ENCODE measurements at regions not wholly inside any gene's neighbourhood (a gene's known extent, or its start where the extent isn't known, plus 50 kb on each side); places are given as distances from the start of the nearest gene placed in this dataset.

DNA sequence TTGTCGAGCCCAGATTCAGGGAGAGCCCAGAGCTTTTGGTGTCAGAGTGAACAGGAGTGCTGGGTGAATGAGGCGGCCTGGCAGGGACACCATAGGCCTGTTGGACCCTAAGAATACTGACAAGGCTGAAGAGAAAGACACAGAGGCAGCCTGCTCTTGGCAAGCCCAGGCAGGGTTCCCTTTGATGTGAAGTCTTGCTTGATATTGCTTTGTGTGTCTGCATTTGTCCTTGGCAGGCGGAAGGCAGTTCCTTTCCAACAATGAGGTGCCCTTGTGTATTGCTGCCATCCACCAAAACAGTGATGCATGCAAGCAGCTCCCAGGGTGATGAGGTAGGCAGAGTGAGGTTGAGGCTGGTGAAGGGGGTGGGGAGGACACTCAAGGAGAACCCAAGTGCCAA lies 152.7 kb upstream of the TSC22D2 start:
- Histone ChIP-seq H3K18ac (ENCODE audit: low read length) (no peak overlapping the region), H3K79me1 (ENCODE audit: low read length) (no peaks in the 10 kb centered on the region), H2BK15ac (replicated peaks; ENCODE audit: low read depth) (no peak overlapping the region), H2AK5ac (ENCODE audit: low read length) (no peak overlapping the region), H3K27ac (ENCODE audit: low read depth, low read length) (no peak overlapping the region), H2BK120ac (ENCODE audit: low read depth, low read length) (no peak overlapping the region), H3K23ac (ENCODE audit: low read length) (no peak overlapping the region), H3K27me3 (ENCODE audit: insufficient read depth, low read length, poor library complexity) (no peaks in the 10 kb centered on the region), H3K56ac (ENCODE audit: low read length) (no peak overlapping the region), H3K4me3 (ENCODE audit: low read length) (no peak overlapping the region), H3K4me1 (ENCODE audit: control insufficient read depth, low read depth, low read length) (no peaks in the 10 kb centered on the region), H3K4me2 (ENCODE audit: low read length) (no peak overlapping the region), H3K79me2 (ENCODE audit: control insufficient read depth, insufficient read depth, low read length) (no peaks in the 10 kb centered on the region), H2BK5ac (ENCODE audit: low read length) (no peak overlapping the region), H3K4ac (ENCODE audit: low read depth, low read length) (no peak overlapping the region), H3K36me3 (ENCODE audit: control insufficient read depth, insufficient read depth, low read length) (no peaks in the 10 kb centered on the region), H3K9ac (ENCODE audit: low read length) (no peak overlapping the region), H4K8ac (ENCODE audit: low read depth, low read length) (no peak overlapping the region), H4K5ac (ENCODE audit: low read length) (no peak overlapping the region)
- WGBS (ENCODE audit: extremely low coverage, insufficient coverage, low lambda C conversion rate) = no CpG with 5 or more reads among the region's 3 CpGs
- no peak for DNase-seq

DNA sequence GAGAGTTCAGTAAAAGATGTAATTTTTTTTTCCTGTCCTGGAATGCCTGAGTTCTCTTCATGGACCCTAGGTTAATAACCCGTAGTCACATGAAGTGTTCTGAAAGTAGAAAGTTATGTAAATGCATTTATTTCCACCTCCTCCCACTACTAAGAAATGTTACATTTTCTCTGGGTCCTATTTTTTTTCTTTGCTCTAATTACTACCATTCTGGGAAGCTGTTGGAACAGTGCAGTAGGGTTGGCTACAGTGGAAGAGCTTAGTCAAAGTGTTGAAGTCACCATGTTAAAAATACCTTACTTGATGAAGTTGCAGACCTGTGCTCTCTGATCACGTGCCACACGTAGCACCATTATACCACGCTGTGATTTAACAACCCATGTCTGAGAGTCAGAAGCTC lies 153.8 kb upstream of the TSC22D2 start:
- Histone ChIP-seq H3K4me2 (ENCODE audit: low read length) (no peak overlapping the region), H2AK5ac (ENCODE audit: low read length) (no peak overlapping the region), H3K4ac (ENCODE audit: low read depth, low read length) (no peak overlapping the region), H4K8ac (ENCODE audit: low read depth, low read length) (no peak overlapping the region), H4K5ac (ENCODE audit: low read length) (no peak overlapping the region), H3K27me3 (ENCODE audit: insufficient read depth, low read length, poor library complexity) (no peaks in the 10 kb centered on the region), H3K4me3 (ENCODE audit: low read length) (no peak overlapping the region), H3K23ac (ENCODE audit: low read length) (no peak overlapping the region), H3K27ac (ENCODE audit: low read depth, low read length) (no peak overlapping the region), H2BK120ac (ENCODE audit: low read depth, low read length) (no peak overlapping the region), H3K36me3 (ENCODE audit: control insufficient read depth, insufficient read depth, low read length) (no peaks in the 10 kb centered on the region), H3K4me1 (ENCODE audit: control insufficient read depth, low read depth, low read length) (no peaks in the 10 kb centered on the region), H3K18ac (ENCODE audit: low read length) (no peak overlapping the region), H3K79me1 (ENCODE audit: low read length) (no peaks in the 10 kb centered on the region), H3K79me2 (ENCODE audit: control insufficient read depth, insufficient read depth, low read length) (no peaks in the 10 kb centered on the region), H3K9ac (ENCODE audit: low read length) (no peak overlapping the region), H3K56ac (ENCODE audit: low read length) (no peak overlapping the region), H2BK15ac (replicated peaks; ENCODE audit: low read depth) (no peak overlapping the region), H2BK5ac (ENCODE audit: low read length) (no peak overlapping the region)
- WGBS (ENCODE audit: extremely low coverage, insufficient coverage, low lambda C conversion rate) = no CpG with 5 or more reads among the region's 4 CpGs
- no peak for DNase-seq

DNA sequence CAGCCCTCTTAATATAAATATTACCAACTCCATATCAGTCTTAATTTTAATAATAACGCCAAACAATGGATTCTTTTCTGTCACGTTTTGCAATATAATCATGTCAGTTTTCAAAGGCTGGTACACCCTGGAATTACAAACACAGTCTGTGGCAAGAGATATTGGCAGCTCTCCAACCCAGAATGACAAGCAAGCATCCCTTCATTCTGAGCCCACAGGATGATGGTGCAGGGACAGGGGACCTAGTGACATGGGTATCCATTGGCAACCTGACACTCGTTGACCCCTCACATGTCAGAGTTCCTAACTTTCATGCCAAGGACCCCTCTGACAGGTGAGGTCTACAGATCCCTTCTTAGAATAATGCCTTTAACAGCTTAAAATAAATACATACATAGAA lies 154.5 kb upstream of the TSC22D2 start:
- no peaks in the 10 kb centered on the region for H3K4me1 ChIP-seq (ENCODE audit: control insufficient read depth, low read depth, low read length)
- no peak overlapping the region for H2BK5ac ChIP-seq (ENCODE audit: low read length)
- H3K18ac ChIP-seq (ENCODE audit: low read length) = no peak overlapping the region
- H3K79me2 ChIP-seq (ENCODE audit: control insufficient read depth, insufficient read depth, low read length) = no peaks in the 10 kb centered on the region
- WGBS (ENCODE audit: extremely low coverage, insufficient coverage, low lambda C conversion rate) = 100% methylated on average over 2 of the region's 3 CpGs
- H2BK120ac ChIP-seq (ENCODE audit: low read depth, low read length) = no peak overlapping the region
- H3K23ac ChIP-seq (ENCODE audit: low read length) = no peak overlapping the region
- H4K5ac ChIP-seq (ENCODE audit: low read length) = no peak overlapping the region
- no peak overlapping the region for H3K27ac ChIP-seq (ENCODE audit: low read depth, low read length)
- no peak overlapping the region for H2BK15ac ChIP-seq (replicated peaks; ENCODE audit: low read depth)
- H3K56ac ChIP-seq (ENCODE audit: low read length) = no peak overlapping the region
- H3K27me3 ChIP-seq (ENCODE audit: insufficient read depth, low read length, poor library complexity) = no peaks in the 10 kb centered on the region
- H4K8ac ChIP-seq (ENCODE audit: low read depth, low read length) = no peak overlapping the region
- no peak overlapping the region for H3K4me3 ChIP-seq (ENCODE audit: low read length)
- no peak for DNase-seq
- H3K4ac ChIP-seq (ENCODE audit: low read depth, low read length) = no peak overlapping the region
- no peak overlapping the region for H3K4me2 ChIP-seq (ENCODE audit: low read length)
- no peaks in the 10 kb centered on the region for H3K36me3 ChIP-seq (ENCODE audit: control insufficient read depth, insufficient read depth, low read length)
- H3K79me1 ChIP-seq (ENCODE audit: low read length) = no peaks in the 10 kb centered on the region
- H3K9ac ChIP-seq (ENCODE audit: low read length) = no peak overlapping the region
- no peak overlapping the region for H2AK5ac ChIP-seq (ENCODE audit: low read length)

DNA sequence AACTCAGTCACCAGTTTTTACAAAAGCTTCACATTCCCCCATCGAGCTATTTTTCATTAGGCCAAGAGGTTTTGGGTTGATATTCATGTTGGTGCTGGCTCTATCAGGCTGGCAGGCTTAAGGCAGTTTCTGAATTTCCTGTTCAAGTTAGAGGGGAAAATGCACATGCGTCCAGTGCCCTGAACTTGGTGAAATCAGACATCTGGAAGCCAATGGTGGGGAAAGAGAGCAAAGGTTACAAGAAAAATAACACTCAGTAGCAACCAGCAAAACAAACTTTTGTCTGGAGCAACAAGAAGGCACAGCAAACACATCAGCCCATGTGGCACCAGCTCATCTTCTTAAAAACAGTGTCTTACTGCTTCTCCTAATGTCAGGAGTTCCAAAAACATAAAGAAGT lies 155.6 kb upstream of the TSC22D2 start:
- Histone ChIP-seq H3K18ac (ENCODE audit: low read length) (no peak overlapping the region), H3K27ac (ENCODE audit: low read depth, low read length) (no peak overlapping the region), H3K56ac (ENCODE audit: low read length) (no peak overlapping the region), H2BK120ac (ENCODE audit: low read depth, low read length) (no peak overlapping the region), H3K4me1 (ENCODE audit: control insufficient read depth, low read depth, low read length) (no peaks in the 10 kb centered on the region), H3K79me1 (ENCODE audit: low read length) (no peaks in the 10 kb centered on the region), H3K79me2 (ENCODE audit: control insufficient read depth, insufficient read depth, low read length) (no peaks in the 10 kb centered on the region), H4K8ac (ENCODE audit: low read depth, low read length) (no peak overlapping the region), H3K23ac (ENCODE audit: low read length) (no peak overlapping the region), H3K4me2 (ENCODE audit: low read length) (no peak overlapping the region), H3K9ac (ENCODE audit: low read length) (no peak overlapping the region), H3K4me3 (ENCODE audit: low read length) (no peak overlapping the region), H4K5ac (ENCODE audit: low read length) (no peak overlapping the region), H2BK15ac (replicated peaks; ENCODE audit: low read depth) (no peak overlapping the region), H3K36me3 (ENCODE audit: control insufficient read depth, insufficient read depth, low read length) (no peaks in the 10 kb centered on the region), H3K27me3 (ENCODE audit: insufficient read depth, low read length, poor library complexity) (no peaks in the 10 kb centered on the region), H2AK5ac (ENCODE audit: low read length) (no peak overlapping the region), H3K4ac (ENCODE audit: low read depth, low read length) (no peak overlapping the region), H2BK5ac (ENCODE audit: low read length) (no peak overlapping the region)
- no peak for DNase-seq
- WGBS (ENCODE audit: extremely low coverage, insufficient coverage, low lambda C conversion rate) = no CpG with 5 or more reads among the region's 2 CpGs

DNA sequence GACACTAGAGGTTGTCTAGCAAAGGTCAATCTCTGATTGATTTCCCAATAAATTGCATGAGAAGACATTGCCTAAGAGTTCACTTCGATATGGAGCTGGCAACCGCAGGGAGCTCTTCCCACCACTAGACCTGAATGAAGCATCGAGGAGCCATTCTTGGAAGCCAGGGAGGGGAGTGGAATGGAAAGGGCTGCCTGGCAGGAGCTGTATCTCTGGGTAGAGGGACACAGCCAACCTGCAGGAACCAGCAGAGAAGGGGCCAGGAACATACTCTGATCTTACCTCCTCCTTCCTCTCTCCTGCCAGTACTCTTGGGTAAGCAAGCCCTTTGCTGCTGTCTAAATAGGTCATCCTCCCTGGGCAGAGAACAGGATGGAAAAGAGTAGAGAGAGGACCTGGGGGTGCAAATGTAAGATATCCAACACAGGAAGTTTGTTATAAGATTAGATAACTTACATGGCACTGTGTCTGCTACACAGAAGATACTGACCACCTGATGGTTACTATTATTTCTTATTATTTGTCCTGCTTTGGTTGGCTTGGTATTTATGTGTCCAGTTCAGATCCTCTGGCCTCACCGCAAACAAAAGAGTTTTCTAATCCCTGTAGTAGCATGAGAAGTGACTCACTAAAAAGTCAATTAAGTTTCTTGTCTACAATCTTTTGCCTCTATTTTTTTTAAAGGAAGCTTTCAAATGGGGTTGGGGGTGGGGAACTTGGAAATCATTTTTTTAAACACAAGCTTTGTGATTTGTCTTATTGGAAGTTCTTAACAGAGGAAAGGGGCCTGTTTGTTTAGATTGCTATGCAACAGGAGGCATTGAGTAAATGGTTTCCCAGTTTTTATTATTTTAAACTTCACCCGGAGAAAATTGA lies 156.7 kb upstream of the TSC22D2 start:
- Histone ChIP-seq H4K5ac (ENCODE audit: low read length) (no peak overlapping the region), H3K56ac (ENCODE audit: low read length) (no peak overlapping the region), H3K36me3 (ENCODE audit: control insufficient read depth, insufficient read depth, low read length) (no peaks in the 10 kb centered on the region), H3K18ac (ENCODE audit: low read length) (no peak overlapping the region), H3K27me3 (ENCODE audit: insufficient read depth, low read length, poor library complexity) (no peaks in the 10 kb centered on the region), H3K79me1 (ENCODE audit: low read length) (no peaks in the 10 kb centered on the region), H2BK5ac (ENCODE audit: low read length) (no peak overlapping the region), H2BK15ac (replicated peaks; ENCODE audit: low read depth) (no peak overlapping the region), H3K4me1 (ENCODE audit: control insufficient read depth, low read depth, low read length) (no peaks in the 10 kb centered on the region), H3K27ac (ENCODE audit: low read depth, low read length) (no peak overlapping the region), H2AK5ac (ENCODE audit: low read length) (no peak overlapping the region), H3K4me3 (ENCODE audit: low read length) (no peak overlapping the region), H3K79me2 (ENCODE audit: control insufficient read depth, insufficient read depth, low read length) (no peaks in the 10 kb centered on the region), H3K4ac (ENCODE audit: low read depth, low read length) (no peak overlapping the region), H2BK120ac (ENCODE audit: low read depth, low read length) (no peak overlapping the region), H3K9ac (ENCODE audit: low read length) (no peak overlapping the region), H3K4me2 (ENCODE audit: low read length) (no peak overlapping the region), H4K8ac (ENCODE audit: low read depth, low read length) (no peak overlapping the region), H3K23ac (ENCODE audit: low read length) (no peak overlapping the region)
- WGBS (ENCODE audit: extremely low coverage, insufficient coverage, low lambda C conversion rate) = no CpG with 5 or more reads among the region's 5 CpGs
- DNase-seq = no peak

All from mesendoderm (in vitro differentiated cells).